GM13976 (cell line): ENCODE measurements at regions not wholly inside any gene's neighbourhood (a gene's known extent, or its start where the extent isn't known, plus 50 kb on each side); places are given as distances from the start of the nearest gene placed in this dataset.

ENCODE experiments used
- DNase-seq: peaks from one replicate; pipeline ENCODE4 v3.0.0; 2012; ENCODE audit warnings: low spot score
- CTCF ChIP-seq: IDR thresholded peaks from 2 replicates; pipeline ENCODE4 v1.5.1; 2012; ENCODE audit warnings: borderline replicate concordance, mild to moderate bottlenecking; ENCODE audit not compliant: insufficient read depth; ENCODE audit errors: extremely low read depth, missing control alignments, control extremely low read depth
- in situ Hi-C: fragments of 300-500 bp; cut with MboI; formaldehyde crosslinking; loops from one replicate; pipeline ENCODE4 v1.12.0; 2022; ENCODE audit warnings: low sequenced_read_pairs, mixed read lengths, inconsistent platforms; ENCODE audit not compliant: unreplicated experiment

DNA sequence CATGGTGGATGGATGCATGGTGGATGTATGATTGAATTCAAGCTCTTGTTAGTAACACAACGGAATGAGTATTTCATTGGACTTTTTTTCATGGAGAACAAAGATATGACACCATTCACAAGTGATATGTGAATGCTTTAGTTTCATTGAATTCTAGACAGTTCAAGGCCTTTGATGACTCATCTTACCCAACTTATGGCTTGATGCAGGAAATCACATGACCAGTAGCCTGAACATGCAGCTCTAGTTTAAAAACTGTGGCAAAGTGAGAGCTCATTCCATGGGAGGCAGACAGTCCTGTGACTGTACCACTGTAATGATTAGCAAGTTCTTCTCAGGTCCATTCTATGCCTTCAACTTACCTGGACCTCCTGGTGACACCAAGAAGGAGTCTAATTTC, 1239.3 kb downstream of the TYW1 start:
- in situ Hi-C loops: no loop called here
- TF ChIP-seq CTCF: no peak
- no peak for DNase-seq

DNA sequence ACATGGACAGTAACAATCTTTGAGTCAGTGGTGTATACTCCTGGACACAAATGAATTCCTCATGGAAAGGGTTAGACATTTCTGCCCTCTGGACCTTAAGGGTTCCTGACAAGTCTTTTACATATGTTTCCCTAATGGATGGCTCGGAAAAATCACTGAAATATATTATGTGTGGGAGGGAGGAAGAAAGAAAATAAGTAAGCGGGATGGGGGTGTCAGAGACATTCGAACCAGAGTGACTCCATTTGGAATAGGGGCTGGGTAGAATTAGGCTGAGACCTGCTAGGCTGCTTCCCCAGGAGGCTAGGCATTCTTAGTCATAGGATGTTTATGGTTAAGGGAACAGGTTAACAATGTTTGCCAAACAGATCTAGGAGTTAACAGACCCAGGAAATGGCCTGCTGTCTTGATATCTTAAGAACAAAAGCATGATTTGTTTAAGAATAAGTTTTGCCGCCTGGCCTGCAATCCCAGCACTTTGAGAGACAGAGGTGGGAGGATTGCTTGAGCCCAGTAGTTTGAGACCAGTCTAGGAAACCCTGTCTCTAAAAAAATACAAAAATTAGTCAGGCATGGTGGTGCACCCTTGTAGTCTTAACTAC, 1241.7 kb downstream of the TYW1 start:
- in situ Hi-C loops: no loop called here
- no peak for TF ChIP-seq CTCF
- DNase-seq: no peak

DNA sequence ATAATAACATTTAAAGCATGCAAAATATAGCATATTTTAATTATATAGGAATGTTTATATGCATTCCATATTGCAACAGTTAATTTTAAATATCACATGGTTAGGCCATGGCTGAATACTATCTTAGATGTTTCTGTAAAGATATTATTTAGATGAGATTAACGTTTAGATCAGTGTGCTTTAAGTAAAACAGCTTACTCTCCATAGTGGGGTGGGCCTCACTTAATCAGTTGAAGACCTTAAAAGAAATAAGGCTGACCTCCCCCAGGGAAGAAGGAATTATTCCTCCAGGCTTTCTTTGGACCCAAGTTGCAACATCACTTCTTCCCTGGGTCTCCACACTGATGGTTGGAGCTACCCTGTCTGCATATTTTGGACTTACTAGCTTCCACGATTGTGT, 1246.5 kb downstream of the TYW1 start:
- no peak for TF ChIP-seq CTCF
- DNase-seq: no peak
- in situ Hi-C loops: no loop called here

DNA sequence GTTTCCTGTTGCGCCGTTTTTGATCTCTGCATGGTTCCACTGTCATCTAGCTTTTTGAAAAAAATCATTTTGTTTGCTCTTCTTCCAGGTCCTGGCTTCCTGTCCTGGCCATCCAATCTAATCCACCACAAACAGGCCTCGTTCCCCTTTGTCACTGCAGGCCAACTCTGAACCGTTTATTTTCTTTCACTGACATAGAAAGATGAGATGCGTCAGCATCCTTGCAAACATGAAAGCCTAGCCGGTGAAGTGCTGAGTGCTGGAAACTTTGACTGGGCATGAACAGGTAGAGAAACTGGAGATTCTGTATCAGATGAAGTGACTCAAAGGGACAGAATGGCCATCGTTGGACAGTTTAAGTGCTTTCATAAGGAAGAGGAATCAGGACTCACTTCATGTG, 1247.8 kb downstream of the TYW1 start:
- in situ Hi-C loops: no loop called here
- DNase-seq: no peak
- TF ChIP-seq CTCF: no peak

DNA sequence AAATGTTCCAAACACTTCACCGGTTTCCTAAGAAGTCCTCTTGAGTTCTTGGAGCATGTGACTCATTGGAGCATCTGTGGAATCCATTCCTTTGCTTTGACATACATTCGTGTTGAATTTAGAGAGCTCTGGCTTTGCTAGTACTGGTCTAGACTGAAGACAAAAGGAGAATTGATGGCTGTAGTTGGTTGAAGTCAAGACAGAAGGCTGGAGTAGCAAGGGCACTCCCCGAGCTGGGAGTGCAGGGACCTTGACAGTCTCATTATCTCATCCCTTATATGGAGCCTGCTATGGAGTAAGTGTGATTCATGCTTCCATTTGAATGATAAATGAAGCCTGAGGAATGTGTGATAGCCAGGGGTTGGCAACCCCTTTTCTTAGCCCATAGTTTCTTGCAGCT, 1249.1 kb downstream of the TYW1 start:
- no peak for DNase-seq
- in situ Hi-C loops: no loop called here
- no peak for TF ChIP-seq CTCF

DNA sequence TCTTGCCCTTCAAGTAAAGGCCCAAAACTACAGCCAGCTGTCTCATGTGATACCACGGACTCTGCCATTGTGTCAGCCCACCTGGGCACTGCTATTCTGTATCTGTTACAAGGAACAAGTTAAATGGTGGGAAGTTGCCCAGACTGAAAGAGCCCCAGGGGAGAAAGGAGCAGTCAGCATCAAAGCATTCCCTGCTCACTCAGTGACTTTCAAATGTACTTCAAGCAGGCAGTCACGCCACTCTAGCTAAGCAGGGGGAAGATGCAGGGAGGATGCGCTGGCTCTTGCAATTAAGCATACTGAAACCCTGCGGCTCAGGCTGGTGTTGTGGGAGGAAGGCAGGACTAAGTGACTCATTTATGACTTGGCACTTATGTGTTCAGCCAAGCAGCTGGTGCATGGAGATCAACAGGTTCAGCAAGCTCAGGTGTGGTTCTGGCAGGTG, 1249.6 kb downstream of the TYW1 start:
- no peak for DNase-seq
- no peak for TF ChIP-seq CTCF
- in situ Hi-C loops: no loop called here

DNA sequence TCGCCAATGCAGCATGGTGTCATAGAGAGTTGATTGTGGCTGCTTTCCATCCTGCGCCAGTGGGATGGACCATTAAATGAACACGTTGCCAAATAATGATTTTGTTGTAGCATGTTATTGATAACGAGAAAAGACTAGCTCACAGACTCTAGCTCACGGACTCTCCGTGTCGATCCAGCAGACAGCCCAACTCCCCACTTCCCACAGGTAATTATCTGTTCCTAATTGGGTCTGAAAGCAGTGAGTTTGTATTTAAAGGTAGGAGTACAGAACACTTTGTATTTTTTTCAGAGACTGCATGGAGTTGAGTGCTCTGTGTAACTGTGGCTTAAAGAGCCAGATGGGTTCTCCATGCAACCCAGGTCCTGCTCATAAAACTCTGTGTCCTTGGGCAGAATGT, 1250.5 kb downstream of the TYW1 start:
- no peak for TF ChIP-seq CTCF
- DNase-seq: no peak
- in situ Hi-C loops: no loop called here
